ENCODE measurements at regions not wholly inside any gene's neighbourhood (a gene's known extent, or its start where the extent isn't known, plus 50 kb on each side); places are given as distances from the start of the nearest gene placed in this dataset.
A peak's percentile ranks its signal among the peaks of the same experiment; 100 is the strongest.

- DNase-seq = no peak
Measured at GRCh38 chr2:193806088-193806774, 1611.5 kb upstream of the TMEFF2 start.

GRCh38 chr2:193796847-193797246 is 1602.1 kb upstream of the TMEFF2 start:
- no peak for DNase-seq

- DNase-seq = peak; percentile 16
Measured at GRCh38 chr2:193793914-193794313, 1599.2 kb upstream of the TMEFF2 start.

GRCh38 chr2:193783681-193784080 is 1588.9 kb upstream of the TMEFF2 start:
- peak; percentile 9 for DNase-seq

GRCh38 chr2:193778293-193778692 is 1583.6 kb upstream of the TMEFF2 start:
- no peak for DNase-seq

GRCh38 chr2:193776988-193777387 is 1582.3 kb upstream of the TMEFF2 start:
- no peak for DNase-seq

- DNase-seq = no peak
Measured at GRCh38 chr2:193774166-193774565, 1579.4 kb upstream of the TMEFF2 start.

- no peak for DNase-seq
Measured at GRCh38 chr2:193751299-193751698, 1556.6 kb upstream of the TMEFF2 start.

GRCh38 chr2:193749485-193749884 is 1554.8 kb upstream of the TMEFF2 start:
- no peak for DNase-seq

GRCh38 chr2:193743089-193743488 is 1548.4 kb upstream of the TMEFF2 start:
- DNase-seq = no peak

- DNase-seq = no peak
Measured at GRCh38 chr2:193738892-193739291, 1544.2 kb upstream of the TMEFF2 start.

GRCh38 chr2:193712912-193713311 is 1518.2 kb upstream of the TMEFF2 start:
- DNase-seq = no peak

GRCh38 chr2:193703411-193703810 is 1508.7 kb upstream of the TMEFF2 start:
- DNase-seq = no peak

- DNase-seq = no peak
Measured at GRCh38 chr2:193701484-193701883, 1506.8 kb upstream of the TMEFF2 start.

- peak; percentile 50 for DNase-seq
Measured at GRCh38 chr2:193695367-193695766, 1500.6 kb upstream of the TMEFF2 start.

GRCh38 chr2:193693758-193694157 is 1499.0 kb upstream of the TMEFF2 start:
- DNase-seq = no peak

- no peak for DNase-seq
Measured at GRCh38 chr2:193690572-193690971, 1495.8 kb upstream of the TMEFF2 start.

- no peak for DNase-seq
Measured at GRCh38 chr2:193687195-193687594, 1492.5 kb upstream of the TMEFF2 start.

- peak; percentile 48 for DNase-seq
Measured at GRCh38 chr2:193679847-193680246, 1485.1 kb upstream of the TMEFF2 start.

- DNase-seq = no peak
Measured at GRCh38 chr2:193670478-193670877, 1475.7 kb upstream of the TMEFF2 start.

GRCh38 chr2:193668557-193669323 is 1474.0 kb upstream of the TMEFF2 start:
- no peak for DNase-seq

GRCh38 chr2:193627927-193628272 is 1433.2 kb upstream of the TMEFF2 start:
- DNase-seq = no peak

- DNase-seq = no peak
Measured at GRCh38 chr2:193627187-193627926, 1432.6 kb upstream of the TMEFF2 start.

- no peak for DNase-seq
Measured at GRCh38 chr2:193608451-193608850, 1413.7 kb upstream of the TMEFF2 start.
